Loucy (cell line): ENCODE measurements at regions not wholly inside any gene's neighbourhood (a gene's known extent, or its start where the extent isn't known, plus 50 kb on each side); places are given as distances from the start of the nearest gene placed in this dataset.

Source experiments
- H2AFZ ChIP-seq: fragments of 200-600 bp; sonication (generic); 2 replicates; pipeline ENCODE4 v1.6.0; 2016; ENCODE audit warnings: antibody characterized with exemption, mild to moderate bottlenecking, low read length, moderate library complexity
- H3F3A ChIP-seq: fragments of 200-600 bp; 2 replicates; pipeline ENCODE4 v1.6.0; 2016; ENCODE audit warnings: antibody characterized with exemption, low read depth, mild to moderate bottlenecking
- H3K27me3 ChIP-seq: fragments of 200-600 bp; sonication (generic); 2 replicates; pipeline ENCODE4 v1.6.1; 2014; ENCODE audit warnings: low read length, mild to moderate bottlenecking; ENCODE audit not compliant: insufficient read depth, poor library complexity, severe bottlenecking
- H3K36me3 ChIP-seq: fragments of 200-600 bp; sonication (generic); 2 replicates; pipeline ENCODE4 v1.6.1; 2016; ENCODE audit warnings: low read length; ENCODE audit not compliant: insufficient read depth
- H3K4me1 ChIP-seq: fragments of 200-600 bp; sonication (generic); 2 replicates; pipeline ENCODE4 v1.5.1; 2014; ENCODE audit warnings: low read length, mild to moderate bottlenecking; ENCODE audit not compliant: insufficient read depth, poor library complexity, severe bottlenecking
- H3K4me2 ChIP-seq: fragments of 200-600 bp; sonication (generic); 2 replicates; pipeline ENCODE4 v1.6.0; 2014; ENCODE audit warnings: antibody characterized with exemption, low read length, low read depth, mild to moderate bottlenecking; ENCODE audit not compliant: poor library complexity, severe bottlenecking
- H3K4me3 ChIP-seq: fragments of 200-600 bp; sonication (generic); 2 replicates; pipeline ENCODE4 v1.5.1; 2014; ENCODE audit warnings: low read length, mild to moderate bottlenecking, mixed read lengths; ENCODE audit not compliant: poor library complexity, severe bottlenecking
- H3K79me2 ChIP-seq: fragments of 200-600 bp; sonication (generic); 2 replicates; pipeline ENCODE4 v1.6.1; 2014; ENCODE audit warnings: low read length; ENCODE audit not compliant: insufficient read depth
- H3K9ac ChIP-seq: fragments of 200-600 bp; sonication (generic); 2 replicates; pipeline ENCODE4 v1.6.0; 2014; ENCODE audit warnings: mild to moderate bottlenecking, low read depth, low read length, moderate library complexity; ENCODE audit not compliant: poor library complexity, severe bottlenecking
- H3K9me2 ChIP-seq: fragments of 200-600 bp; sonication (generic); replicated peaks from 2 replicates; pipeline ENCODE4 v1.6.1; 2016; ENCODE audit warnings: low read depth, low read length, mixed read lengths
- H3K9me3 ChIP-seq: fragments of 200-600 bp; sonication (generic); 2 replicates; pipeline ENCODE4 v1.6.1; 2014; ENCODE audit warnings: mild to moderate bottlenecking, antibody characterized with exemption, low read length, low read depth; ENCODE audit not compliant: insufficient read depth
- H4K20me1 ChIP-seq: fragments of 200-600 bp; sonication (generic); 2 replicates; pipeline ENCODE4 v1.6.0; 2014; ENCODE audit warnings: antibody characterized with exemption, low read length, mild to moderate bottlenecking; ENCODE audit not compliant: insufficient read depth, poor library complexity, severe bottlenecking
- EZH2phosphoT487 ChIP-seq: fragments of 200-600 bp; IDR thresholded peaks from 2 replicates; pipeline ENCODE4 v1.6.1; 2018; ENCODE audit warnings: antibody characterized with exemption, mild to moderate bottlenecking, moderate library complexity, borderline replicate concordance
- TF ChIP-seq, protein P1 (sequence below): fragments of 200-600 bp; sonication (generic); conservative IDR thresholded peaks from 2 replicates; pipeline ENCODE4 v1.5.1; 2014; ENCODE audit warnings: mild to moderate bottlenecking, antibody characterized with exemption, low read length

DNA sequence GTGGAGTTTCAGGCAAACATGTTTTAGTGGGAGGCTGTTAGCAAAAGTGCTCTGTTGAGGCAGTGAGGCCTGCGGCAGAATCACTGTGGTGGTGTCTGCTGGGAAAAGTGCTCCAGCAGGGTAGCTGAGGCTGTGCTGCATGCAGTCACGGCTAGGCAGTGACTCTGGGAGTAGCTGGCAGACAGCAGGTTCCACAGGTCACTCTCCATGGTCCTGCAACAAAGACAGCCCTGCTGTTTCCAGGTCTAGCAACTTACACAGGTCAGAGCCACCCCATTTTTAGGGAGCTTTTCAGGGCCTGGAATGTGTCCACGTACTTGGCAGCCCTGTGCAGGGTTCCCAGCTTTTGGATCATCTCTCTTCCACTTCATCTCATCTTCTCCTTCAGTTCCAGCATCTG is 184.3 kb downstream of the NAA11 start:
- no peak overlapping the region for H3K4me3 ChIP-seq
- H3K9ac ChIP-seq: no peak overlapping the region
- peaks cover 2% of the 10 kb centered on the region for H3K9me3 ChIP-seq
- H3K4me1 ChIP-seq: no peaks in the 10 kb centered on the region
- H4K20me1 ChIP-seq: no peaks in the 10 kb centered on the region
- H3F3A ChIP-seq: no peaks in the 10 kb centered on the region
- no peaks in the 10 kb centered on the region for H3K79me2 ChIP-seq
- H3K27me3 ChIP-seq: no peaks in the 10 kb centered on the region
- no peak for TF ChIP-seq EZH2phosphoT487
- TF ChIP-seq, protein P1, sequence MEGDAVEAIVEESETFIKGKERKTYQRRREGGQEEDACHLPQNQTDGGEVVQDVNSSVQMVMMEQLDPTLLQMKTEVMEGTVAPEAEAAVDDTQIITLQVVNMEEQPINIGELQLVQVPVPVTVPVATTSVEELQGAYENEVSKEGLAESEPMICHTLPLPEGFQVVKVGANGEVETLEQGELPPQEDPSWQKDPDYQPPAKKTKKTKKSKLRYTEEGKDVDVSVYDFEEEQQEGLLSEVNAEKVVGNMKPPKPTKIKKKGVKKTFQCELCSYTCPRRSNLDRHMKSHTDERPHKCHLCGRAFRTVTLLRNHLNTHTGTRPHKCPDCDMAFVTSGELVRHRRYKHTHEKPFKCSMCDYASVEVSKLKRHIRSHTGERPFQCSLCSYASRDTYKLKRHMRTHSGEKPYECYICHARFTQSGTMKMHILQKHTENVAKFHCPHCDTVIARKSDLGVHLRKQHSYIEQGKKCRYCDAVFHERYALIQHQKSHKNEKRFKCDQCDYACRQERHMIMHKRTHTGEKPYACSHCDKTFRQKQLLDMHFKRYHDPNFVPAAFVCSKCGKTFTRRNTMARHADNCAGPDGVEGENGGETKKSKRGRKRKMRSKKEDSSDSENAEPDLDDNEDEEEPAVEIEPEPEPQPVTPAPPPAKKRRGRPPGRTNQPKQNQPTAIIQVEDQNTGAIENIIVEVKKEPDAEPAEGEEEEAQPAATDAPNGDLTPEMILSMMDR: no peak
- H3K4me2 ChIP-seq: no peak overlapping the region
- no peak overlapping the region for H2AFZ ChIP-seq
- no peaks in the 10 kb centered on the region for H3K9me2 ChIP-seq
- H3K36me3 ChIP-seq: no peaks in the 10 kb centered on the region

DNA sequence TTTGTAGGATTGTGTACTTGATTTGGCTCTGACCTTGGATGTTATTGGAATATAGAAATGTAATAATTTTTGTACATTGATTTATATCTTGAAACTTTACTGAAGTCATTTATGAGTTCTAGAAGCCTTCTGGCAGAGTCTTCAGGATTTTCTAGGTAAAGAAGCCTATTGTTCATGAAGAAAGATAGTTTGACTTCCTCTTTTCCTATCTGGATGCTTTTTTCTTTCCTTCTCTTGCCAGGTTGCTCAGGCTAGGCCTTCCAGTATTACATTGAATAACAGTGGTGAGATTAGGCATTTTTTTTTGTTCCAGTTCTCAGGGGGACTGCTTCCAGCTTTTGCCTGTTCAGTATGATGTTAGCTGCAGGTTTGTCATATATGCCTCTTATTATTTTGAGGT is 191.1 kb downstream of the NAA11 start:
- Histone ChIP-seq H3F3A (no peaks in the 10 kb centered on the region), H2AFZ (no peak overlapping the region), H3K27me3 (no peaks in the 10 kb centered on the region), H3K79me2 (no peaks in the 10 kb centered on the region), H3K9ac (no peak overlapping the region), H3K4me3 (no peak overlapping the region), H3K4me1 (no peaks in the 10 kb centered on the region), H3K36me3 (no peaks in the 10 kb centered on the region), H3K9me3 (0 out of 2 replicates have a peak, but pooled peaks cover 5% of the 10 kb centered on the region), H3K9me2 (no peaks in the 10 kb centered on the region), H4K20me1 (no peaks in the 10 kb centered on the region), H3K4me2 (no peak overlapping the region)
- TF ChIP-seq, protein P1: no peak
- no peak for TF ChIP-seq EZH2phosphoT487

DNA sequence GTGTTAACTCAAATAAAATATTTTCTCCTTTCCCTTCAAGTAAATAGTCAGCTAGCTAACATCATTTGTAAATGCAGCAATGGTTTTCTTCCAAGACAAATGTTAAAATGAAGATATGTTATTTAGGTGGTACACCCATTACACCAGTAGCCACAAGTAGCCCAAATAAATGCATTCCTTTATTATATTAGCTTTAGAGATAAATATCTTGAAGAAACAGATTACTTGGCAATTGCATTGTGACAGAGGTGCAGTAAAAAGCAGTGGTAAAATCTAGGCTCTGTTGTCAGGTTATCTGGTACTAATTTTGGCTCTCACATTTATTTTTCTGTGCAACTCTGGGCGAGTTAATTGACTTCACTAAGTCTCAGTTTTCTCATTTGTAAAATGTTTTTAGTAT is 193.0 kb downstream of the NAA11 start:
- no peak overlapping the region for H3K4me2 ChIP-seq
- H3K36me3 ChIP-seq: no peaks in the 10 kb centered on the region
- H3K9ac ChIP-seq: no peak overlapping the region
- no peaks in the 10 kb centered on the region for H3K9me2 ChIP-seq
- no peaks in the 10 kb centered on the region for H3K79me2 ChIP-seq
- H4K20me1 ChIP-seq: no peaks in the 10 kb centered on the region
- H2AFZ ChIP-seq: no peak overlapping the region
- no peaks in the 10 kb centered on the region for H3K4me1 ChIP-seq
- H3K9me3 ChIP-seq: 0 out of 2 replicates have a peak, but pooled peaks cover 5% of the 10 kb centered on the region
- H3F3A ChIP-seq: no peaks in the 10 kb centered on the region
- TF ChIP-seq EZH2phosphoT487: no peak
- TF ChIP-seq, protein P1: no peak
- no peaks in the 10 kb centered on the region for H3K27me3 ChIP-seq
- no peak overlapping the region for H3K4me3 ChIP-seq
